ENCODE measurements at regions not wholly inside any gene's neighbourhood (a gene's known extent, or its start where the extent isn't known, plus 50 kb on each side); places are given as distances from the start of the nearest gene placed in this dataset.

DNA sequence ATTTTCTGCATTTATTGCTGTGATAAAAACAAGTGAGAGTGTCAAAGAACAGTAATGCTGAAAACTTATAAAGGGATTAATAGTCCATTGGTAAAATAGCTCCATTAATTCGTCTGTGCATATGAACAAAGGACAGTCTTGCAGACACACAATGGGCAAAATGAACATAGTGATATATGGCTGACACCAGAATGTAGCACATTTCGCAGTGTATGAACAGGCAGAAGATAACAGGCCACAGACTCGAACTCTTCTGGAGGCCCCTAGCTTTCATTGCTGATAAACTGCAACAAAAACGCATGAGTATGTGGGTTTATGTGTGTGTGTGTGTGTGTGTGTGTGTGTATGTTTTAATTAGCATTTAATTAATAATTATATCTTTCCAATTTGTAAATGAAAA is 354.8 kb downstream of the TAF11L14 start:
- no peaks in the 10 kb centered on the region for H3K27me3 ChIP-seq (ENCODE audit: control insufficient read depth, low read length)
- no peak overlapping the region for H3K4me3 ChIP-seq (ENCODE audit: low read length)
- H3F3A ChIP-seq (ENCODE audit: control insufficient read depth, insufficient read depth): no peaks in the 10 kb centered on the region
- H4K20me1 ChIP-seq (ENCODE audit: control insufficient read depth, insufficient read depth, low read depth, low read length): no peaks in the 10 kb centered on the region
- H3K27ac ChIP-seq (ENCODE audit: low read depth, low read length): no peak overlapping the region
- no peak overlapping the region for H3K4me2 ChIP-seq (ENCODE audit: low read length)
- H3K4me1 ChIP-seq (ENCODE audit: control insufficient read depth, low read length): no peaks in the 10 kb centered on the region
- no peaks in the 10 kb centered on the region for H3K9me2 ChIP-seq (replicated peaks; ENCODE audit: control insufficient read depth, low read length)
- no peaks in the 10 kb centered on the region for H3K9me3 ChIP-seq (ENCODE audit: control insufficient read depth, insufficient read depth, low read length)
- no peak for TF ChIP-seq EZH2phosphoT487 (IDR thresholded peaks at IDR 0.05; ENCODE audit: borderline replicate concordance, low read length)
- TF ChIP-seq, protein P1, sequence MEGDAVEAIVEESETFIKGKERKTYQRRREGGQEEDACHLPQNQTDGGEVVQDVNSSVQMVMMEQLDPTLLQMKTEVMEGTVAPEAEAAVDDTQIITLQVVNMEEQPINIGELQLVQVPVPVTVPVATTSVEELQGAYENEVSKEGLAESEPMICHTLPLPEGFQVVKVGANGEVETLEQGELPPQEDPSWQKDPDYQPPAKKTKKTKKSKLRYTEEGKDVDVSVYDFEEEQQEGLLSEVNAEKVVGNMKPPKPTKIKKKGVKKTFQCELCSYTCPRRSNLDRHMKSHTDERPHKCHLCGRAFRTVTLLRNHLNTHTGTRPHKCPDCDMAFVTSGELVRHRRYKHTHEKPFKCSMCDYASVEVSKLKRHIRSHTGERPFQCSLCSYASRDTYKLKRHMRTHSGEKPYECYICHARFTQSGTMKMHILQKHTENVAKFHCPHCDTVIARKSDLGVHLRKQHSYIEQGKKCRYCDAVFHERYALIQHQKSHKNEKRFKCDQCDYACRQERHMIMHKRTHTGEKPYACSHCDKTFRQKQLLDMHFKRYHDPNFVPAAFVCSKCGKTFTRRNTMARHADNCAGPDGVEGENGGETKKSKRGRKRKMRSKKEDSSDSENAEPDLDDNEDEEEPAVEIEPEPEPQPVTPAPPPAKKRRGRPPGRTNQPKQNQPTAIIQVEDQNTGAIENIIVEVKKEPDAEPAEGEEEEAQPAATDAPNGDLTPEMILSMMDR (IDR thresholded peaks at IDR 0.05; ENCODE audit: low read depth, low read length, poor library complexity, severe bottlenecking): no peak
- H3K36me3 ChIP-seq (ENCODE audit: control insufficient read depth, low read length): no peaks in the 10 kb centered on the region
- H3K79me2 ChIP-seq (ENCODE audit: control insufficient read depth, low read length): no peaks in the 10 kb centered on the region

DNA sequence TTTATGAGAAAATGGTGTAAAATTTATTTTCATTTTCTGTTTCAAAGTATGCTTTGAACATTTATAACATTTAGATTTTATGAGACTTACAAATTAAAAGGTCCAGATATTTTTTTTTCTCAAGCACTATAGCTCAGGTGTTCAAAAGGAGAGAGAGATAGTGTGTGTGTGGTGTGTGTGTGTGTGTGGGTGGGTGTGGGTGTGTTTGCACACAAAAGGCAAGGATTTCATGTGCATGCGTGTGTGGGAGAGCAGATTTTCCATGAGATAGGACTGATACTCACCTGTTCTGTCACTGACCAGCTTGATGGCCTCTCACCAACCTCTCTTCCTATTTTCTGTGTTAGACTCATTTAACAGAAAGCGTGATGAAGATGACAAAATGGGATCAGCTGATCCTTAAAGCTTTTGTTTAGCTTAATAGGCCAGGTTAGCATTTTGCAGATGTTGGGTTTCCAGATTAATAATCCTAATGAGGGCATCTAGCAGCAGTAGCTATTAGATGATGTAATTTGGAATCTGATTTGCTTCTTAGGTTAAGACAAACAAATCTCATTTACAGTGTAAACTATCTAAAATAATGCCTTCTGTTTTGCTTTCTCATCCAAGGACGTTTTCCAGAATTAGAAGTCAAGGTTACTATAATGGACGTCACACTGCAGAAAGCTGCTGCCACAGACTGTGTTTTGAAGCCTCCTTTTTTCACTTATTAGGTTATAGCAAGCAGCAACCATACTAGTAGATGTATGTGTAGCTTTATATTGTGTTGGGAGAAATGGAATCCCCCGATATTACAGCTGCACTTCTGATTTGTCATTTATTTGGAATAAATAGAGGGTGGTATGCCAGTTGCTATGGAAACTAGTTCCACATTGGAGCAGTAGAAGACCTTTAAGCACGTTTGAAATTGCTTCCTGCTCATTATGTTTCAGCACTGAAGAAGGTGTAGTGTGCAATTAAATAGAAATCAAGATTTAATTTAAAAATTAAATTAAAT is 355.6 kb downstream of the TAF11L14 start:
- H3K27ac ChIP-seq (ENCODE audit: low read depth, low read length): no peak overlapping the region
- H3K9me2 ChIP-seq (replicated peaks; ENCODE audit: control insufficient read depth, low read length): no peaks in the 10 kb centered on the region
- H3K9me3 ChIP-seq (ENCODE audit: control insufficient read depth, insufficient read depth, low read length): no peaks in the 10 kb centered on the region
- no peaks in the 10 kb centered on the region for H4K20me1 ChIP-seq (ENCODE audit: control insufficient read depth, insufficient read depth, low read depth, low read length)
- no peaks in the 10 kb centered on the region for H3K4me1 ChIP-seq (ENCODE audit: control insufficient read depth, low read length)
- TF ChIP-seq, protein P1 (IDR thresholded peaks at IDR 0.05; ENCODE audit: low read depth, low read length, poor library complexity, severe bottlenecking): no peak
- no peak for TF ChIP-seq EZH2phosphoT487 (IDR thresholded peaks at IDR 0.05; ENCODE audit: borderline replicate concordance, low read length)
- no peaks in the 10 kb centered on the region for H3F3A ChIP-seq (ENCODE audit: control insufficient read depth, insufficient read depth)
- no peak overlapping the region for H3K4me2 ChIP-seq (ENCODE audit: low read length)
- H3K27me3 ChIP-seq (ENCODE audit: control insufficient read depth, low read length): no peaks in the 10 kb centered on the region
- H3K4me3 ChIP-seq (ENCODE audit: low read length): no peak overlapping the region
- H3K36me3 ChIP-seq (ENCODE audit: control insufficient read depth, low read length): no peaks in the 10 kb centered on the region
- no peaks in the 10 kb centered on the region for H3K79me2 ChIP-seq (ENCODE audit: control insufficient read depth, low read length)

DNA sequence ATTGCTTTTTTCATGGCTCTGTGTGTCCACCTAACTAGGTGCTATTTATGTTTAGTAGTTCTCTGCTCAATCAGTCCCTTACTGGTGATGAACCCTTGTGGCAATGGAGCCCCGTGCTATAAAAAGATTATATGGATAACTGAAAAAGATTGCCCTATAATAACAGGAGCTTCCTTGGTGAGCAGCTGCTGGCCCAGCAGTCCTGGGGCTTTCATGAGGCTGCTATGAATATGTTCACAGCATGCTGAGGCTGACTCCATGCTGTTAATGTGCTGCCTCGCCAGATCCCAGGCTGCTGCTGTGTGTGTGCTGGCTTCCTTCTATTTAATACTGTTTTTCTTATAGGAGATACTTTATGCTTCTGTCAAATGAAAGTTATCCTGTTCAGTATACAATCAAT is 357.5 kb downstream of the TAF11L14 start:
- no peaks in the 10 kb centered on the region for H3K79me2 ChIP-seq (ENCODE audit: control insufficient read depth, low read length)
- H3K9me3 ChIP-seq (ENCODE audit: control insufficient read depth, insufficient read depth, low read length): no peaks in the 10 kb centered on the region
- no peaks in the 10 kb centered on the region for H3K9me2 ChIP-seq (replicated peaks; ENCODE audit: control insufficient read depth, low read length)
- no peaks in the 10 kb centered on the region for H3F3A ChIP-seq (ENCODE audit: control insufficient read depth, insufficient read depth)
- no peaks in the 10 kb centered on the region for H3K36me3 ChIP-seq (ENCODE audit: control insufficient read depth, low read length)
- H4K20me1 ChIP-seq (ENCODE audit: control insufficient read depth, insufficient read depth, low read depth, low read length): no peaks in the 10 kb centered on the region
- no peak overlapping the region for H3K4me3 ChIP-seq (ENCODE audit: low read length)
- no peak overlapping the region for H3K4me2 ChIP-seq (ENCODE audit: low read length)
- no peaks in the 10 kb centered on the region for H3K27me3 ChIP-seq (ENCODE audit: control insufficient read depth, low read length)
- TF ChIP-seq, protein P1 (IDR thresholded peaks at IDR 0.05; ENCODE audit: low read depth, low read length, poor library complexity, severe bottlenecking): no peak
- TF ChIP-seq EZH2phosphoT487 (IDR thresholded peaks at IDR 0.05; ENCODE audit: borderline replicate concordance, low read length): no peak
- H3K4me1 ChIP-seq (ENCODE audit: control insufficient read depth, low read length): no peaks in the 10 kb centered on the region
- H3K27ac ChIP-seq (ENCODE audit: low read depth, low read length): no peak overlapping the region
